ENCODE measurements at regions not wholly inside any gene's neighbourhood (a gene's known extent, or its start where the extent isn't known, plus 50 kb on each side); places are given as distances from the start of the nearest gene placed in this dataset.

- in situ Hi-C loops (cut with HindIII; ENCODE audit: low sequenced_read_pairs): no loop called here
These were observed 421.0 kb upstream of the CNTN4 start for GRCh38 chr3:1677576-1678156.

- in situ Hi-C loops (cut with HindIII; ENCODE audit: low sequenced_read_pairs): no loop called here
These were observed 406.2 kb upstream of the CNTN4 start for GRCh38 chr3:1692428-1692827.

GRCh38 chr3:1693145-1693544 is 405.5 kb upstream of the CNTN4 start:
- in situ Hi-C loops (cut with HindIII; ENCODE audit: low sequenced_read_pairs): no loop called here

GRCh38 chr3:1696669-1697275 is 401.9 kb upstream of the CNTN4 start:
- in situ Hi-C loops (cut with HindIII; ENCODE audit: low sequenced_read_pairs): no loop called here

GRCh38 chr3:1699361-1699920 is 399.2 kb upstream of the CNTN4 start:
- in situ Hi-C loops (cut with HindIII; ENCODE audit: low sequenced_read_pairs): no loop called here

GRCh38 chr3:1700650-1701049 is 398.0 kb upstream of the CNTN4 start:
- in situ Hi-C loops (cut with HindIII; ENCODE audit: low sequenced_read_pairs): no loop called here

- in situ Hi-C loops (cut with HindIII; ENCODE audit: low sequenced_read_pairs): no loop called here
These were observed 395.5 kb upstream of the CNTN4 start for GRCh38 chr3:1703169-1703568.

- in situ Hi-C loops (cut with HindIII; ENCODE audit: low sequenced_read_pairs): no loop called here
These were observed 388.0 kb upstream of the CNTN4 start for GRCh38 chr3:1710663-1711062.

- in situ Hi-C loops (cut with HindIII; ENCODE audit: low sequenced_read_pairs): no loop called here
These were observed 381.1 kb upstream of the CNTN4 start for GRCh38 chr3:1717524-1717923.

- in situ Hi-C loops (cut with HindIII; ENCODE audit: low sequenced_read_pairs): no loop called here
These were observed 374.9 kb upstream of the CNTN4 start for GRCh38 chr3:1723726-1724125.

- in situ Hi-C loops (cut with HindIII; ENCODE audit: low sequenced_read_pairs): no loop called here
These were observed 371.9 kb upstream of the CNTN4 start for GRCh38 chr3:1726741-1727140.

- in situ Hi-C loops (cut with HindIII; ENCODE audit: low sequenced_read_pairs): no loop called here
These were observed 371.4 kb upstream of the CNTN4 start for GRCh38 chr3:1727242-1727641.

GRCh38 chr3:1728510-1728909 is 370.2 kb upstream of the CNTN4 start:
- in situ Hi-C loops (cut with HindIII; ENCODE audit: low sequenced_read_pairs): no loop called here

GRCh38 chr3:1734494-1735122 is 364.1 kb upstream of the CNTN4 start:
- in situ Hi-C loops (cut with HindIII; ENCODE audit: low sequenced_read_pairs): no loop called here

GRCh38 chr3:1752205-1752604 is 346.5 kb upstream of the CNTN4 start:
- in situ Hi-C loops (cut with HindIII; ENCODE audit: low sequenced_read_pairs): no loop called here

GRCh38 chr3:1766384-1766783 is 332.3 kb upstream of the CNTN4 start:
- in situ Hi-C loops (cut with HindIII; ENCODE audit: low sequenced_read_pairs): no loop called here

- in situ Hi-C loops (cut with HindIII; ENCODE audit: low sequenced_read_pairs): no loop called here
These were observed 325.0 kb upstream of the CNTN4 start for GRCh38 chr3:1773679-1774078.

- in situ Hi-C loops (cut with HindIII; ENCODE audit: low sequenced_read_pairs): no loop called here
These were observed 324.1 kb upstream of the CNTN4 start for GRCh38 chr3:1774597-1774996.

GRCh38 chr3:1775321-1775720 is 323.3 kb upstream of the CNTN4 start:
- in situ Hi-C loops (cut with HindIII; ENCODE audit: low sequenced_read_pairs): no loop called here

- in situ Hi-C loops (cut with HindIII; ENCODE audit: low sequenced_read_pairs): no loop called here
These were observed 314.7 kb upstream of the CNTN4 start for GRCh38 chr3:1783995-1784394.

GRCh38 chr3:1787094-1787493 is 311.6 kb upstream of the CNTN4 start:
- in situ Hi-C loops (cut with HindIII; ENCODE audit: low sequenced_read_pairs): no loop called here

- in situ Hi-C loops (cut with HindIII; ENCODE audit: low sequenced_read_pairs): no loop called here
These were observed 306.2 kb upstream of the CNTN4 start for GRCh38 chr3:1792466-1792865.

Measured in endothelial cell of hepatic sinusoid (primary cell).